Transverse colon (tissue), 4 donors: ENCODE measurements at regions not wholly inside any gene's neighbourhood (a gene's known extent, or its start where the extent isn't known, plus 50 kb on each side); places are given as distances from the start of the nearest gene placed in this dataset.

Experiments used
- DNase-seq: peaks from one replicate; pipeline ENCODE4 v3.0.0-alpha.2; 2019
- H3K27ac ChIP-seq, 4 donors: fragments of 200-600 bp; sonication (generic); 2 replicates each; pipeline ENCODE4 v1.5.1; 2016 to 2018; ENCODE audit warnings: inconsistent platforms in 4 of 4
- H3K27me3 ChIP-seq: fragments of 200-600 bp; sonication (generic); 2 replicates; pipeline ENCODE4 v1.5.1; 2017; ENCODE audit warnings: inconsistent platforms
- H3K36me3 ChIP-seq, 4 donors: fragments of 200-600 bp; sonication (generic); 2 replicates each; pipeline ENCODE4 v1.5.1; 2017 to 2019; ENCODE audit warnings: inconsistent platforms in 4 of 4
- H3K4me1 ChIP-seq, 4 donors: fragments of 200-600 bp; sonication (generic); 2 replicates each; pipeline ENCODE4 v1.5.1; 2017 to 2020; ENCODE audit warnings: inconsistent platforms in 4 of 4
- H3K4me3 ChIP-seq, 4 donors: fragments of 200-600 bp; sonication (generic); 1 replicate in 1 of 4; 2 replicates in 3 of 4; pipeline versions ENCODE4 v1.5.1 to v1.6.1; 2017 to 2019; ENCODE audit warnings: inconsistent platforms in 4 of 4
- H3K9me3 ChIP-seq, 2 donors: fragments of 200-600 bp; sonication (generic); 2 replicates each; pipeline ENCODE4 v1.5.1; 2017 to 2019; ENCODE audit warnings: inconsistent platforms in 2 of 2
- CTCF ChIP-seq, 5 experiments: fragments of 200-600 bp in 3 of 5; fragments of 450-650 bp in 2 of 5; sonication (generic) in 3 of 5; IDR thresholded peaks; 1 replicate in 2 of 5; 2 replicates in 3 of 5; pipeline ENCODE4 v1.5.1; 2016 to 2017; ENCODE audit warnings: antibody characterized with exemption in 5 of 5, inconsistent platforms in 3 of 5, mild to moderate bottlenecking in 2 of 5, moderate library complexity in 1 of 5
- EP300 ChIP-seq: sonication (generic); formaldehyde crosslinking; IDR thresholded peaks from one replicate; pipeline ENCODE4 v1.6.1; 2017; ENCODE audit warnings: antibody characterized with exemption, low read depth
- POLR2A ChIP-seq: fragments of 450-650 bp; IDR thresholded peaks from one replicate; pipeline ENCODE4 v1.6.1; 2016; ENCODE audit warnings: antibody characterized with exemption, mild to moderate bottlenecking, moderate library complexity
- POLR2AphosphoS5 ChIP-seq, 3 donors: sonication (generic); formaldehyde crosslinking; IDR thresholded peaks; one replicate each; pipeline ENCODE4 v1.6.1; 2016; ENCODE audit warnings: antibody characterized with exemption in 3 of 3
- WGBS, 2 donors: methylation state at CpG; one replicate each; pipeline ENCODE4 v1.1.5; 2018; ENCODE audit warnings: low coverage in 1 of 2; 5-methylcytosine and 5-hydroxymethylcytosine counted together
- in situ Hi-C, 4 donors: fragments of 200-750 bp; cut with MboI; loops; one replicate each; pipeline versions ENCODE4 v1.15.0 to v1.15.1; 2017; ENCODE audit warnings: low sequenced_read_pairs in 3 of 4, low pct_ligation_motif_present in 1 of 4, low pct_unique_long_range_greater_than_20kb in 1 of 4
- intact Hi-C: fragments of 100-400 bp; cut with DNase I; formaldehyde crosslinking; loops from one replicate; pipeline ENCODE4 v1.15.1; 2023; ENCODE audit warnings: low total_unique reads

DNA sequence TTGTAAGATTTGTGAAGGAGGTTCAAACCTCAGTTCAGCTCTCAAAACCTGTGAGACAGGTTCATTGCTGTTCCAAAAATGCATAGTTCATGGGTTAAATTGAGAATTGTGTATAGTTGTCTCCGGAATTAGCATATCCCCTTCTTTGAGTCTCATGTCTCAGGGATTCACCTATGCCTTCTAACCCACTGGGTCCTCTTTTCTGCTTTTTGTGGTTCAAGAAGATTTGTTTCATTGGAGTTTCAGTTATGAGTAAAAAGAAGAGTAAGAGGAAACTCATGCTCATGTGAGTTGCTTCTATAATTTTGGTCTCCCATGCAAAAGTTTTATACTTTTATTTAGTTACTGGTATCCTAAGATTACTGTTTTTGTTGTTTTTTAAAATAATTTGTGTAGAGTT lies 1219.8 kb upstream of the ZEB2 start:
- Histone ChIP-seq H3K4me3 (no peak overlapping the region), H3K4me1 (no peaks in the 10 kb centered on the region), H3K36me3 (no peaks in the 10 kb centered on the region), H3K27ac (no peak overlapping the region), H3K9me3 (no peaks in the 10 kb centered on the region), H3K27me3 (no peaks in the 10 kb centered on the region)
- in situ Hi-C loops (no loop called here), intact Hi-C loops (no loop called here)
- TF ChIP-seq POLR2AphosphoS5 (IDR thresholded peaks at IDR 0.05): no peak
- TF ChIP-seq EP300: no peak
- no peak for TF ChIP-seq POLR2A
- TF ChIP-seq CTCF (IDR thresholded peaks at IDR 0.05): no peak
- WGBS, 2 donors: 79 to 100% methylated on average over 1 of the region's 1 CpG
- DNase-seq: no peak

DNA sequence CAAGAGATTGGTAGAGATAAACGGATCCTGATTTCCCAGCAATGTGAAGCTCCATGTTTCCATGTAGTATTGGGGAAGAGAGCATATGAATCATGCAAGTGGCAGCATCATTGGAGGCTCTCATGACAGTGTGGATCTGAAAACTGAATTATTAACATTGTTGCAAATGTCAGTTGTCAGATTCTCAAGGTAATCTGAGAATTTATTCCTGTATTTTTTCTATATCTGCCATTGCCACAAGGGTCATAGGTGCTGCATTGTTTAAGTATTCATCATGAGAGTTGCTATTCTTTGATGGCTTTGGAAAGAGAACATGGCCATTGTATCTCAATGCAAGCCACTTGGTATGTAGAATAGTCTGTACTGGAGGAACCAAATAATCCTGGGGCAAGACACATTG lies 1217.0 kb upstream of the ZEB2 start:
- 84% methylated on average over 1 of the region's 1 CpG; no CpG with 5 or more reads in 1 of the 2 donors for WGBS, 2 donors
- H3K4me1 ChIP-seq: no peaks in the 10 kb centered on the region
- H3K27ac ChIP-seq: no peak overlapping the region
- H3K27me3 ChIP-seq: no peaks in the 10 kb centered on the region
- no peak for DNase-seq
- H3K36me3 ChIP-seq: no peaks in the 10 kb centered on the region
- TF ChIP-seq POLR2AphosphoS5 (IDR thresholded peaks at IDR 0.05): no peak
- no peak for TF ChIP-seq CTCF (IDR thresholded peaks at IDR 0.05)
- TF ChIP-seq EP300: no peak
- TF ChIP-seq POLR2A: no peak
- in situ Hi-C loops (no loop called here), intact Hi-C loops (no loop called here)
- H3K9me3 ChIP-seq: no peaks in the 10 kb centered on the region
- no peak overlapping the region for H3K4me3 ChIP-seq

DNA sequence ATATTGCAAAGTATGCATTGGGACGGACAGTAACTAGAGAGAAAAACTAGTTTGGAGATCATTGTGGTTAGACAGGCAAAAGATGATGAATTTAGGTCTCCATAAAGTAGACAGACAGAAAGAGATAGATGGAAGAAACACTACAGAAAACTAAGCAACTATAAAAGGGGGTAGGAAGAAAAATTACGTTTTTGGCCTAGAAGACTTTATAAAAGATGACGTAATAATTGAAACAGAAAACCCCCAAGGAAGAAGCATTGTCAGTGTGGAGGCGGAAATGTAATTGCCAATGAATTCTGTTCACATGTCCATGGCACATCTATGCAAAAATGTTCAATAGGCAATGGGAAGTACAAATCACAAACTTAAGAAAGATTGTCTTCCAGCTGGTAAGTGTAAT lies 1211.5 kb upstream of the ZEB2 start:
- Histone ChIP-seq H3K36me3 (no peaks in the 10 kb centered on the region), H3K9me3 (no peaks in the 10 kb centered on the region), H3K4me3 (no peak overlapping the region), H3K27me3 (no peaks in the 10 kb centered on the region), H3K27ac (no peak overlapping the region), H3K4me1 (no peaks in the 10 kb centered on the region)
- intact Hi-C loops (no loop called here), in situ Hi-C loops (no loop called here)
- WGBS, 2 donors: 81 to 90% methylated on average over 3 to 4 of the region's 4 CpGs
- DNase-seq: no peak
- no peak for TF ChIP-seq CTCF (IDR thresholded peaks at IDR 0.05)
- no peak for TF ChIP-seq POLR2AphosphoS5 (IDR thresholded peaks at IDR 0.05)
- no peak for TF ChIP-seq EP300
- no peak for TF ChIP-seq POLR2A

GRCh38 chr2:145729993-145730770 lies 1210.3 kb upstream of the ZEB2 start:
- Histone ChIP-seq H3K27me3 (no peaks in the 10 kb centered on the region), H3K27ac (no peak overlapping the region), H3K4me3 (no peak overlapping the region), H3K36me3 (no peaks in the 10 kb centered on the region), H3K4me1 (no peaks in the 10 kb centered on the region), H3K9me3 (no peaks in the 10 kb centered on the region)
- intact Hi-C loops (no loop called here), in situ Hi-C loops (no loop called here)
- WGBS, 2 donors: 82 to 85% methylated on average over 5 of the region's 5 CpGs
- DNase-seq: no peak
- no peak for TF ChIP-seq CTCF (IDR thresholded peaks at IDR 0.05)
- no peak for TF ChIP-seq EP300
- no peak for TF ChIP-seq POLR2A
- TF ChIP-seq POLR2AphosphoS5 (IDR thresholded peaks at IDR 0.05): no peak
